ENCODE measurements at regions not wholly inside any gene's neighbourhood (a gene's known extent, or its start where the extent isn't known, plus 50 kb on each side); places are given as distances from the start of the nearest gene placed in this dataset.

- WGBS (ENCODE audit: low lambda C conversion rate): 24% methylated on average over 5 of the region's 5 CpGs
- no peaks in the 10 kb centered on the region for H3K36me3 ChIP-seq (replicated peaks in 1 of 2; ENCODE audit: control insufficient read depth in 1 of 2, insufficient read depth in 2 of 2, low read length in 2 of 2)
- intact Hi-C loops (cut with micrococcal nuclease; ENCODE audit: unreplicated experiment): no loop called here
- no TSS peak for BruUV-seq (replicated peaks)
- DNase-seq (ENCODE audit: low spot score) (no peak), ATAC-seq (no peak), FAIRE-seq (no peak)
- no peaks in the 10 kb centered on the region for H3K79me2 ChIP-seq (ENCODE audit: insufficient read depth, low read length)
- H3K9ac ChIP-seq (ENCODE audit: insufficient read depth, low read depth, low read length): no peak overlapping the region
- ChIA-PET POLR2A (no interaction called here), CTCF (ENCODE audit: low intra/inter-chr PET ratio, low total read pairs) (no interaction called here)
- no peak overlapping the region for H3K4me3 ChIP-seq (replicated peaks in 1 of 3; ENCODE audit: insufficient read depth in 1 of 3, low read depth in 2 of 3, low read length in 3 of 3)
- H3K4me2 ChIP-seq (ENCODE audit: low read depth, low read length): no peak overlapping the region
- no peaks in the 10 kb centered on the region for H4K20me1 ChIP-seq (ENCODE audit: insufficient read depth, low read length)
- no peak overlapping the region for H2AFZ ChIP-seq (ENCODE audit: low read length)
- in situ Hi-C loops (cut with HindIII; ENCODE audit: extremely low pct_ligation_motif_present, low pct_unique_long_range_greater_than_20kb): no loop called here
- no peak overlapping the region for H3K27ac ChIP-seq (ENCODE audit: extremely low read length, insufficient read depth, low read length)
- TF ChIP-seq ZNF207 (IDR thresholded peaks at IDR 0.05; ENCODE audit: borderline replicate concordance): no peak
- TF ChIP-seq WIZ (CRISPR knock-in tag; IDR thresholded peaks at IDR 0.05): no peak
- no peak for TF ChIP-seq NONO (IDR thresholded peaks at IDR 0.05)
- no peak for TF ChIP-seq NONO (CRISPR knock-in tag; conservative IDR thresholded peaks at IDR 0.05)
- TF ChIP-seq ZNF333 (CRISPR knock-in tag; IDR thresholded peaks at IDR 0.05; ENCODE audit: borderline replicate concordance): no peak
- TF ChIP-seq HINFP (CRISPR knock-in tag; IDR thresholded peaks at IDR 0.05; ENCODE audit: low read depth): no peak
- TF ChIP-seq, protein P1, sequence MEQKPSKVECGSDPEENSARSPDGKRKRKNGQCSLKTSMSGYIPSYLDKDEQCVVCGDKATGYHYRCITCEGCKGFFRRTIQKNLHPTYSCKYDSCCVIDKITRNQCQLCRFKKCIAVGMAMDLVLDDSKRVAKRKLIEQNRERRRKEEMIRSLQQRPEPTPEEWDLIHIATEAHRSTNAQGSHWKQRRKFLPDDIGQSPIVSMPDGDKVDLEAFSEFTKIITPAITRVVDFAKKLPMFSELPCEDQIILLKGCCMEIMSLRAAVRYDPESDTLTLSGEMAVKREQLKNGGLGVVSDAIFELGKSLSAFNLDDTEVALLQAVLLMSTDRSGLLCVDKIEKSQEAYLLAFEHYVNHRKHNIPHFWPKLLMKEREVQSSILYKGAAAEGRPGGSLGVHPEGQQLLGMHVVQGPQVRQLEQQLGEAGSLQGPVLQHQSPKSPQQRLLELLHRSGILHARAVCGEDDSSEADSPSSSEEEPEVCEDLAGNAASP (CRISPR knock-in tag; IDR thresholded peaks at IDR 0.05; ENCODE audit: borderline replicate concordance): no peak
- no peak for TF ChIP-seq MXD4 (CRISPR knock-in tag; IDR thresholded peaks at IDR 0.05)
- TF ChIP-seq, protein P2, sequence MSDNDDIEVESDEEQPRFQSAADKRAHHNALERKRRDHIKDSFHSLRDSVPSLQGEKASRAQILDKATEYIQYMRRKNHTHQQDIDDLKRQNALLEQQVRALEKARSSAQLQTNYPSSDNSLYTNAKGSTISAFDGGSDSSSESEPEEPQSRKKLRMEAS (IDR thresholded peaks at IDR 0.05): no peak
- TF ChIP-seq ZNF670 (CRISPR knock-in tag; IDR thresholded peaks at IDR 0.05; ENCODE audit: borderline replicate concordance): no peak
- TF ChIP-seq REXO4 (CRISPR knock-in tag; IDR thresholded peaks at IDR 0.05; ENCODE audit: borderline replicate concordance): no peak
- no peaks in the 10 kb centered on the region for H3K4me1 ChIP-seq (ENCODE audit: insufficient read depth, low read length)
- peaks cover 0 to 18% of the 10 kb centered on the region in 2 experiments; a peak in 4 of 5 replicates for H3K27me3 ChIP-seq (ENCODE audit: control insufficient read depth in 1 of 2, insufficient read depth in 2 of 2, low read length in 2 of 2)
- no peaks in the 10 kb centered on the region for H3K9me3 ChIP-seq (ENCODE audit: low read length)
Measured at GRCh38 chr17:15083225-15083624, 181.9 kb downstream of the PMP22 start.

All from HepG2 (cell line).